ENCODE measurements at regions not wholly inside any gene's neighbourhood (a gene's known extent, or its start where the extent isn't known, plus 50 kb on each side); places are given as distances from the start of the nearest gene placed in this dataset.
A peak's percentile ranks its signal among the peaks of the same experiment; 100 is the strongest.

DNA sequence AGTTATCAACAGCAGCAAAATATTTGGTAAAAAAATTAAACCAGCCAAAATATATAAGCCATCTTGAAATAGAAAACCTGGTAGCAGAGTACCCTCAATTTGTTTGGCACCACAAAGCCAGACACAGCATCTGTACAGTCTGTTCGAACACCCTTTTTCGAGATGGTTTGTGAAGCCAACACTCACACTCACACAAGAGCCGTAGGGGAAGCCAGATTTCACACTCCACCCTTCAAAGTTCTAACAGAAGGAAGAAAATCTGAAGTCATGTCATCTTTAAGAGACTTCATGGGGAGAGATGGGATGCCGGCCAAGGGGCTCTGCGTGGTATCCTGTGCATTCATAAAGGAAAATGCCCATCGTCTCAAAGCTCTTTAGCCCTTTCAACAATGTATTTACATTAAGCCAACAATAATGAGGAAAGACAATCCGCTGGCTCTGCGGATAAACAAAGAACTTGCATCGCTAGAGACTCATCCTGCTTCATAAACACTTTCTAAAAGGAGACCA is 451.5 kb upstream of the CHST9 start:
- DNase-seq (ENCODE audit: low read depth in 4 of 4, low spot score in 1 of 4): no peak

- no peak for DNase-seq (ENCODE audit: low read depth in 4 of 4, low spot score in 1 of 4)
Measured at GRCh38 chr18:27632706-27633105, 447.6 kb upstream of the CHST9 start.

DNA sequence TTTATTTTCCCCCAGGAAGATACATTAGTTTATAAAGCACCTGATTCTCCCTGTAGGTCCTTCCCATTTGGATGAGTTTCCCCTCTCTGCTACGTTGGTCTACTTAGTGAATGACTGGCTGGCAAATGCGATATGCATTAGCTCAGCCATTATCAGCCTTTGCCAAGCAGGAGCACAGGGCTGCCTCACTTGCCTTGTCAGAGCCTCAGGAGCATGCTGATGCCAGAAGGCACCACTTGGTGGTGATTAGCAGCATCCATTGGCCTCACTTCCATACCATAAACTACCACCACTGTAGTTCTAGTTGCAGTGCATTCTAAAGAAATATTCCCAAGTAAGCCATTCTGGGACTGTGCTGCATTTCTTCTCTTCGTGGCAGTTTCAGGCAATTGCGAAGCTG is 442.8 kb upstream of the CHST9 start:
- no peak for DNase-seq (ENCODE audit: low read depth in 4 of 4, low spot score in 1 of 4)

DNA sequence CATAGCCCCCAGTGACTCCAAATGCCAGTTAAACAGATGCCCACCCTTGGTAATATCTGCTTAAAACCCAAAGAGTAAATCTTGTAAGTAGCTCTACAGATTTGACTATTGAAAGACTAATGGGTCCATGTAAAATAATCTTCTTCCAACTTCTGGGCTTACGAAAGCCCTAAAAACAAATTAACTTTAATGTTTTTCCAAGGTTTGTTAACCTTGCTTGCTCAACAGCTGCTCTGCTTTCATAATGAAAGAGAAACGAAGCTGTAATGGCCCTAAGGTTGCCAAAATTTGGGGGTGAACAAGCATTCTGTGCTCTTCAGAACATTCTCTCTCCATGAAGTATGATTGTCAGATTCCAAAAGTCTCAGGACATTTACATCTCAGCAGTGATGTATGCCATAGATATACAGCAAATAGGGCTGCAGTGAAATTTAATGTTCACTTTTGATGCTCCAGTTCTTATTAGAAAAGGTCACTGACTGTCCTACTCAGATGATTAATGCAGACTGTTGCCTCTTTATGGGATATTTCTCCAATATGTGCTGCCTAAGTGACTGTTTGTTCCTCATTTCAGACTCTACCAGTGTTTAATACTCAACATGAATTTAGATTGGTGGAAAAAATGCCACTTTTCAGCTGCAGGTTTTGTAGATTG is 436.3 kb upstream of the CHST9 start:
- no peak for DNase-seq (ENCODE audit: low read depth in 4 of 4, low spot score in 1 of 4)

- no peak for DNase-seq (ENCODE audit: low read depth in 4 of 4, low spot score in 1 of 4)
Measured at GRCh38 chr18:27619906-27620305, 434.8 kb upstream of the CHST9 start.

- DNase-seq (ENCODE audit: low read depth in 4 of 4, low spot score in 1 of 4): no peak
Measured at GRCh38 chr18:27619090-27619772, 434.1 kb upstream of the CHST9 start.

GRCh38 chr18:27616324-27616723 is 431.2 kb upstream of the CHST9 start:
- DNase-seq (ENCODE audit: low read depth in 4 of 4, low spot score in 1 of 4): no peak

- no peak for DNase-seq (ENCODE audit: low read depth in 4 of 4, low spot score in 1 of 4)
Measured at GRCh38 chr18:27614951-27615844, 430.1 kb upstream of the CHST9 start.

DNA sequence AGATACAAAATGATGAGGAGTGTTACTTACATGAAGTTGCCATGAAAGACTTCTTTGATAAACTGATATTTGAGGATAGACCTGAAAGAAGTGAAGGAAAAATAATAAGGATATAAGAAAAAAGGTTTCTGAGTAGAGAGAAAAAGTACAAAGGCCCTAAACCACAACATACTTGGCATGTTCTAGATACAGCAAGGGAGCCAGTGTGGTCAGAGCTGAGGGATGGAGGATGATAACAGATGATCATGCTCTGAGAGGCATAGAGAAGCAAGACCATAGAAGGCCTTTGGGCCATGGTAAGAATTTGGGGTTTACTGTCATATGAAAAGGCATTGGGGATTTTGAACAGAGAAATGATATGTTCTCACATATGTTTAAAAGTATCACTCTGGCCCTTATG is 424.1 kb upstream of the CHST9 start:
- no peak for DNase-seq (ENCODE audit: low read depth in 4 of 4, low spot score in 1 of 4)

DNA sequence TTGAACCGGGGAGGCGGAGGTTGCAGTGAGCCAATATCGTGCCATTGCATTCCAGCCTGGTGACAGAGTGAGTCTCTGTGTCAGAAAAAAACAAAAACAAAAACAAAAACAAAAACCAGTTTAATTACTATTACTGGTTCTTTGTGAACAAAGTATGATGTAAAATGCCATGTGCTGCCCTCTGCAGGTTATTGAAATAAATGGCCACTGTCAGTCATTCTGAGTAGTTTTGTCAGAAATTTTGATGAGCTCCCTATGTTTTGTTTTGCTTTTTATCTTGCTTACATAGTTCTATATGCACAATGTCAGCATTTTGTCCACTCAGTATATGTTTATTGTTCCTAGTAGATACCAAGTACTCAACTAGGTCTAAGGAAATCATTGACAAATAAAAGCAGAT is 423.6 kb upstream of the CHST9 start:
- DNase-seq (ENCODE audit: low read depth in 4 of 4, low spot score in 1 of 4): no peak

DNA sequence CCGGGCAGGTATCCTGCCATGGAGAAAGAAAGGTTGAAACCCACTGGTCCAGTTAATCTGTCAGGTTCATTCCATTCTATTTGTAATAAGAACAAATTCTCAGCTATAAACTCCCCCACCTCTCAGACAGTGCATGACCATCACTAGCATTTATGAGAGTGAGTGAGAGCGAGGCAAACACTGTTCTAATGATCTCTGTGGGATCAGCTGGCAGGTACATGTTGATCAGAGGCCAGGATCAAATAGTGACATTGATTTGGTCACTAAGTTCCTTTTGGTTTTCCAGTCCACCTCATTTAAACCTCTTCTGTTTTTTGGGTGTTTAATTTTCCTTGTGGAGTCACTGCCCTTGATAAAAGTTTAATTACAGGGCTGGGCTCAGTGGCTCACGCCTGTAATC is 423.1 kb upstream of the CHST9 start:
- no peak for DNase-seq (ENCODE audit: low read depth in 4 of 4, low spot score in 1 of 4)

DNA sequence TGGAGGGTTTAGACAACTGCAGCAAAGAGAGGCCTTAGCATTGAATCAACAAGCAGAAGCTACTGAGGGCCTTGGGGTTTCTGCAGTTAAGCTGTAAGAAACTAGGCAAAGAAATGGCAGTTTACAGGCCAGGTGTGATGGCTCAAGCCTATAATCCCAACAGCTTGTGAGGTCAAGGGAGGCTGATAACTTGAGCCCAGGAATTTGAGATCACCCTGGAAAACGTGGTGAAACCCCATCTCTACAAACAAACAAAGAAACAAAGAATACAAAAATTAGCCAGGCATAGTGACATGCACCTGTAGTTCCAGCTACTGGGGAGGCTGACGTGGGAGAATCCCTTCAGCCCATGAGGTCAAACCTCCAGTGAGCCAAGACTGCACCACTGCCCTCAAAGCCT is 421.6 kb upstream of the CHST9 start:
- DNase-seq (ENCODE audit: low read depth in 4 of 4, low spot score in 1 of 4): no peak

DNA sequence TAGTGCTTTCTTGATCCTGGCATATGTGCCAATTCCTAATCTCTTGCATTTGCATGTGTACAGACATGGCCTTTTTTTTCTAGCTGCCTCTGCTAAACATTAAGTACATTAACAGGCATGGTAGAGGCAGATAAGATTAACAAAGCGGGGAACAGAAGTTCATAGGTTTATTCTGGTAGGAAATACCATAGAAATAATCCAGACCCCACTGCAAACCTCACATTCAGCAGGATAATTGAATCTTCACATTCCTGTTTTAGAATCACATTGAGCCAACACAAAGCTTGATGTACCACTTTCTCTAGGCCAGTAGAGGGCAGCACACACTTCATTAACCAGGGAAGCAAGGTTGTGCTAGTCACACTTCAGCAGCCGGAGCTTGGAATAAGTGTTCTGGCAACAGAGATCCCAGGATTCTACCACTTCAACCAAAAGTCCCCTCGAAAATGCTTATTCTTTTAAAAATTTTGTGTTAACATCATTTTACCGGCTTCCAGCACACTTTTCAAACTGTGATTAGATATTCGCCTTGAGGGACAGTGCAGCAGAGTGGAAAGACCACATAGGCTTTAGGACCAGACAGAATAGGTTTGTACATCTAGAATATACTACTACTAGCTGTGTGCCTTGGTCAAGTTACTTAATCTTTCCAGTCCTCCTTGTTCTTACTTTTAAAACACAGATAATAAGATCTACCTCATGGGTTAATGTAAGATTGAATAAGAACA is 420.2 kb upstream of the CHST9 start:
- no peak for DNase-seq (ENCODE audit: low read depth in 4 of 4, low spot score in 1 of 4)

- no peak for DNase-seq (ENCODE audit: low read depth in 4 of 4, low spot score in 1 of 4)
Measured at GRCh38 chr18:27604583-27604982, 419.5 kb upstream of the CHST9 start.

DNA sequence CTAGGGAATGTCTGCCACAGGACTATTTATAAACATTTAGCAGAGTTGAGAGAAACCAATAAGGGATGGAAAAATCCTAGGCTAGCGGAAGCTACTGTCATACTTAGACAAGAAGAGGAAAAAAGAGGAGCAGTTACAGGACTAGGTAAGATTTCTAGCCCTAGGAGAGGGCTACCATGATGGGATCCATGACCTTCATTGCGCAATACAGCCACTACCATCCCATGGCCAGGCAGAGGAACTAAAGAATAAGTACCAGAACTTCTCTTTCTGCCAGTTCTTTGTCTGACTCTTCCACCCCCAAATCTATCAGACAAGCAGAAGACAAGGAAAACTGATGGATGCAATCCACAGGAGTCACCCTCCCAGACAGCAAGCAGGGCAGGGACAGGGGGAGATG is 417.0 kb upstream of the CHST9 start:
- DNase-seq (ENCODE audit: low read depth in 4 of 4, low spot score in 1 of 4): no peak

DNA sequence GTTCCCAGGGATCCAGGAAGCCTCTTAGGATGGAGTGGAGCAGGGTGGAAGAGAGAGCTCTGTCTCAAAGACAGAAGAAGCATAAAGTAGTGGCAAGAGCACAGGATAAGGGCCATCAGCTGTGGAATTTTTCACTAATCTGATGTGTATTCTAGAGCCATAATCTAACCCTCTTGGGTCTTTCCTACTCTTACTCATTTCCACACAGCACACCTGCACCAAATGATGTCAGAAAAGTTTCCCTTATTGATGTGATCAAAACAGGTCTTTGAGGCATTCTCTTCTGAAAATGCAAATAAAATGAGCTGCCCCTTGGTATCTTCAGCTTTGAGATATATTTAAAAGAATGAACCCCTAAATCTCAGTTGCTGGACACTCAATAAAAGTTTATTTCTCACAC is 415.1 kb upstream of the CHST9 start:
- no peak for DNase-seq (ENCODE audit: low read depth in 4 of 4, low spot score in 1 of 4)

DNA sequence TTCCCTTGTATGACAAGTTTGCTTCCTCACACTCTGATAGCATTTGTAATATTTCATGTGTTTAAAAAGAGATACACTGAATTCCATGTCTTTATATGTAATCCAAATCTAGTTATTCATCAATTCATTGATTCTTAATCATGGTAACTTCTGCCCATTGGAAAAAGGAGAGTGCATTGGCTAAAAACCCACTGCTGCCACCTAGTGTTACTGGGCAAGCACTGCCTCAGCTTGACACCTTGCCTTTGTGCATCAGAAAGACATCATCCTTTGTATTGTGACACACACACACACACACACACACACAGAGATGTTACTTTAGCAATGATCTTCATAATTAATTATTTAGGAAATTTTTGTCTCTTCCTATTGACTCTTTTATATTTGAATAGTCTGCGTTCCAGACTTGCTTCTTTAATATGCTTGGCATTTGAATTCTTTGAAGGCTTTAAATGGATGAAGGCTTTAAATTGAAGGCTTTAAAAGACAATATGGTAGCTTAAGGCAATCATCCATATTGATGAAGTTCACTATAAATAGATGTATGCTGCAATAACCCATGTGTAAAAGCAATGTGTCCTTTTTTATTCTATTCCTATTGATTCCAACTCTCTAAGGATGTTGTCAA is 414.2 kb upstream of the CHST9 start:
- peak in 2 of 4 experiments; percentile 0 to 1 for DNase-seq (ENCODE audit: low read depth in 4 of 4, low spot score in 1 of 4)

DNA sequence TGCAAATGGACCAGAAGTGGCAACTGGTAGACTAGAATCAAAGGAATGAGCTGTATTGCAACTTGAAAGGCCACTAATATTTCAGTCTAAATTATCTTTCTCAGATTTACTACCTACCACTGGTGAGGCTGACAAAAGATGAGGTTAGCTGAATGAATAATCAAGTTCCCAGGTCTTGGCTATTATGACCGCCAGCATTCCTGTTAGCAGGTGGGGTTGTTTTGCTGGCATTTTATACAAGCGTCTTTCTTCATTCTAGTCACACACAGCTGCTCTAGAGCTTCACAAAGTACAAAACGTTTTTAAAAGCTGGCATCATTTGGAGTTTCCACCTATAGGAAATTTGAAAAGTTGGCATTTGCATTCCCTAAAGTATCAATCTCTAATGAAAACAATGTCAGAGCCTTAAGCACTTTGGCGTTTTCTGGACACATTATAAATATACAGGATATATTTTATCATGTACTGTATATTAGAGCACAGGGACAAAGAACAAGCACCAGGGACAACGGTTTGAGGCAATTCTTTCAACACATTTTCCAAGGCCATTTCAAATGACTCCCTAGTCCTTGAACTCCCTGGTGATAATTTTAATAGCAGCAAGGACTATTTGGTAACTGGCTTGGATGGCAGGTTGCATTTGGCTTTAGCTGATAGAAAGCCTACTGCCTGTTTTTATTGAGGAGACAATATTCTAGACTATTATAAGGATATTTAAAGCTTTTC is 410.2 kb upstream of the CHST9 start:
- DNase-seq (ENCODE audit: low read depth in 4 of 4, low spot score in 1 of 4): no peak

GRCh38 chr18:27585602-27586173 is 400.6 kb upstream of the CHST9 start:
- no peak for DNase-seq (ENCODE audit: low read depth in 4 of 4, low spot score in 1 of 4)

- no peak for DNase-seq (ENCODE audit: low read depth in 4 of 4, low spot score in 1 of 4)
Measured at GRCh38 chr18:27583466-27583865, 398.4 kb upstream of the CHST9 start.

Data from stimulated activated CD4-positive, alpha-beta T cell treated with anti-CD3 and anti-CD28 coated beads, Interleukin-1b, Interleukin-23, amount 100 ng/mL, for 24 hours (primary cell).